HG03135 (cell line): ENCODE measurements at regions not wholly inside any gene's neighbourhood (a gene's known extent, or its start where the extent isn't known, plus 50 kb on each side); places are given as distances from the start of the nearest gene placed in this dataset.

Experiments used
- ATAC-seq: cut with Tn5 transposase; IDR thresholded peaks from one replicate; pipeline ENCODE4 v1.9.1; 2021; ENCODE audit warnings: mild to moderate bottlenecking, moderate library complexity; ENCODE audit not compliant: unreplicated experiment

- ATAC-seq = no peak
Measured at GRCh38 chr7:9945857-9946256, 1027.8 kb upstream of the PHF14 start.

- no peak for ATAC-seq
Measured at GRCh38 chr7:9955138-9955537, 1018.5 kb upstream of the PHF14 start.

- no peak for ATAC-seq
Measured at GRCh38 chr7:9958486-9958885, 1015.2 kb upstream of the PHF14 start.

- ATAC-seq = no peak
Measured at GRCh38 chr7:9960460-9960859, 1013.2 kb upstream of the PHF14 start.

- ATAC-seq = no peak
Measured at GRCh38 chr7:9961161-9961922, 1012.3 kb upstream of the PHF14 start.

GRCh38 chr7:9962742-9963141 lies 1010.9 kb upstream of the PHF14 start:
- no peak for ATAC-seq

- ATAC-seq = no peak
Measured at GRCh38 chr7:9978106-9979064, 995.3 kb upstream of the PHF14 start.

GRCh38 chr7:9981742-9982349 lies 991.8 kb upstream of the PHF14 start:
- ATAC-seq = no peak

- ATAC-seq = no peak
Measured at GRCh38 chr7:9983048-9983447, 990.6 kb upstream of the PHF14 start.

- no peak for ATAC-seq
Measured at GRCh38 chr7:10015687-10016086, 958.0 kb upstream of the PHF14 start.

- ATAC-seq = no peak
Measured at GRCh38 chr7:10022480-10022879, 951.2 kb upstream of the PHF14 start.

- ATAC-seq = no peak
Measured at GRCh38 chr7:10022957-10023356, 950.7 kb upstream of the PHF14 start.

- no peak for ATAC-seq
Measured at GRCh38 chr7:10034843-10035556, 938.7 kb upstream of the PHF14 start.

- no peak for ATAC-seq
Measured at GRCh38 chr7:10036693-10037092, 937.0 kb upstream of the PHF14 start.

GRCh38 chr7:10038351-10038750 lies 935.3 kb upstream of the PHF14 start:
- no peak for ATAC-seq

- ATAC-seq = no peak
Measured at GRCh38 chr7:10040674-10041073, 933.0 kb upstream of the PHF14 start.

- no peak for ATAC-seq
Measured at GRCh38 chr7:10070899-10071298, 902.8 kb upstream of the PHF14 start.

GRCh38 chr7:10075866-10076265 lies 897.8 kb upstream of the PHF14 start:
- no peak for ATAC-seq

- no peak for ATAC-seq
Measured at GRCh38 chr7:10076660-10077300, 896.9 kb upstream of the PHF14 start.

GRCh38 chr7:10079572-10079971 lies 894.1 kb upstream of the PHF14 start:
- no peak for ATAC-seq
